ENCODE measurements at regions not wholly inside any gene's neighbourhood (a gene's known extent, or its start where the extent isn't known, plus 50 kb on each side); places are given as distances from the start of the nearest gene placed in this dataset.
"Not testable (repeated sequence)": the region's sequence is repeated elsewhere in the genome, so short reads cannot be mapped to it uniquely, and the experiment has no call there.

DNA sequence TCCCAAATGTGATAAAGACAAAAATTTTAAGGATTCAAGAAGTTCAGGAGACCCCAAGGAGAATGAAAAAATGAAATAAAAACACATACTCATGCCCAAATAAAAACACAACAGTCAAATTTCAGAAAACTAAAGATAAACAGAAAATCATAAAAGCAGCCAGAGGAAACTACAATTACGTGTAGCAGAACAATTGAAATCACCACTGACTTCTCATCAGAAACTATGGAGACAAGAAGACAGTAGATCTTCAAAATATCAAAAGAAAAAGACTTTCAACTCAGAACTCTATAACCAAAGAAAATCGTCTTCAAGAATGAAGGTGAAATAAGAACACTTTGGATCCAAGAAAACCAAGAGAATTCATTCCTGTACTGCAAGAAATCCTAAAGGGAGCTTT is 54.9 kb downstream of the DIO3 start:
- no peak for DNase-seq (ENCODE audit: low read depth in 2 of 2)

- no peak for DNase-seq (ENCODE audit: low read depth in 2 of 2)
Observed at GRCh38 chr14:101619484-101619883, 58.2 kb downstream of the DIO3 start.

- no peak for DNase-seq (ENCODE audit: low read depth in 2 of 2)
Observed at GRCh38 chr14:101620031-101620788, 58.9 kb downstream of the DIO3 start.

GRCh38 chr14:101620821-101621785 is 59.8 kb downstream of the DIO3 start:
- DNase-seq (ENCODE audit: low read depth in 2 of 2), result no peak

DNA sequence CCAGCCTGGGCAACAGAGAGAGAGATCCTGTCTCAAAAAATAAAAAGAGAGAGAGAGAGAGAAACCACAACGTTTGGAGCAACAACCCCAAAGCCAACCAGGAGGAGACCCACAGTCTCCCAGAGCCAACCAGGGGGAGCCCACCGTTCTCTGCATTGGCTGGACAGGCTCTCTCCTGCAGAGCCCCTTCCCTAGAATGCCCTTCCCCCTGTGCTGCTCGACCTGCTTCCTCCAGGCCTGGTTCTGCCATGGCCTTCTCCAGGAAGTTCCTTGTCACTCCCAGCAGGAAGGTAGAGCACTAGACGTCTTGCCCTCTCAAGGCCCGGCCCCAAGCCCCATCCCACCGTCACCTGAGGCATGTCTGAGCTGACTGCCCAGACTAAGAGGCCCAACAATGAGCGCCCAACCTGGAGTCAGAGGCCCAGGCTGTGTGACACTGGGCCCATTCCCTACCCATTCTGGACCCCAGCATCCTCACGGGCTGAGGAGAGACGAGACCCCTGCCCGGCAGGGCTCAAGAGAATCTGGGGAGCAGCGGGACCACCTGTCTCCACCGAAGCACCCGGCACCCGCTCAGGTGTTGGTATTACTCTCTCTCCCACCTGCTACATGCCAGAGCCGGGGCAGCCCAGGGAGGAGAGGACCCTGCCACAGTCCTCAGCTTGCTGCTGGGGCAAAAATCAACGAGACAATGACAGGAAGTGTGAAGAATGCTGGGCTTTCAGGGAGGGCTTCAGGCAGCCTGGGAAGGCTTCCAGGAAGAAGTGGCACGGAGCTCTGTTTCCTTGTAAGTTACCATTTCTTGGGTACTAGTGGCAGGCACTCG is 61.2 kb downstream of the DIO3 start:
- DNase-seq (ENCODE audit: low read depth in 2 of 2), result no peak

- no peak for DNase-seq (ENCODE audit: low read depth in 2 of 2)
Observed at GRCh38 chr14:101623077-101623372, 61.7 kb downstream of the DIO3 start.

- DNase-seq (ENCODE audit: low read depth in 2 of 2), result no peak
Observed at GRCh38 chr14:101623685-101624444, 62.6 kb downstream of the DIO3 start.

- no peak for DNase-seq (ENCODE audit: low read depth in 2 of 2)
Observed at GRCh38 chr14:101624536-101624935, 63.2 kb downstream of the DIO3 start.

DNA sequence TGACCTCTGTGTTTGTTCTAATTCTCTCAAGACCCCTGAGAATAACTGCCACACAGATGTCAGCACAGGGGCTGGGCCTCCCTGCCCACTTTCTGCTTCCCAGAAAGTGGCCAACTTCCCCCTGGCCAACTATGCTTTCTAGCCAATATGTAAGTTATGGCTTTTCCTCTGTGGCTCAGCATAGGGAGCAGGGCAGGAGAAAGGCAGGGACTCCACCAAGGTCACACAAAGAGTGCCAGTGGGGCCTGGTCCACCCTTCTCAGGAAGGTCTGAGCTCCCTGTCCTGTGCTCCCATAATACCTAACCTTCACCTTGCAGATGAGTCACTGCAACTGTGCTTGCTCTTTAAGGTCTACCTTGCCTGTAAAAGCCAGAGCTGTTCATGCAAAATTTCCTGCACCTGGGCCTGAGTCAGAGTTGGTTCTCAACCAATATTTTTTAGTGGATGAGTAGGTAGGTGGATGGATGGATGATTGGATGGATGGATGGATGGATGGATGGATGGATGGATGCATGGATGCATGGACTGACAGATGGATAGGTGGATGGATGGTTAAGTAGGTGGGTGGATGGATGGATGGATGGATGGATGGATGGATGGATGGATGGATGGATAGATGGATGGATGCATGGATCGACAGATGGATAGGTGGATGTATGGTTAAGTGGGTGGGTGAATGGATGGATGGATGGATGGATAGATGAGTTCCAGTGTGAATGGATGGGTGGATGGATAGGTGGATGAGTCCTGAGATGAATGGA is 64.2 kb downstream of the DIO3 start:
- DNase-seq (ENCODE audit: low read depth in 2 of 2), result no peak

DNA sequence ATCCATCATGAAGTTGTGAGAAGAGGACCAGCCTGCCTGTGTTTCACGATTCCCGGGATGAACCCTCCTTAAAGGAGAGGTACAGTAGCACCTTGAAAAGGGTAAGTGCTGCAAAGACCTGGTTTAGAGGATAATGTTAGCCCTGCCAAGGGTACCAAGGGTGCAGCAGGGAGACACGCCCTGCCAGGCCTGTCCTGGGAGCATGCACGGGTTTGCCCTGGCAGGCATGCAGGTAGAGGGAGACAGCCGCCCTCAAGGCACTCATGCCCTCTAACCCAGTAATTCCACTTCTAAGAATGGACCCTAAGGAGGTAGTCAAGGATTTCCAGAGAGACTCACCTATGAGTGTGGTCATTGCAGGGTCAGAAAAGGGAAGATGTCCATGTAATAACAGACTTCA is 65.0 kb downstream of the DIO3 start:
- no peak for DNase-seq (ENCODE audit: low read depth in 2 of 2)

GRCh38 chr14:101627915-101628262 is 66.6 kb downstream of the DIO3 start:
- DNase-seq (ENCODE audit: low read depth in 2 of 2), result no peak

GRCh38 chr14:101628471-101628966 is 67.2 kb downstream of the DIO3 start:
- DNase-seq (ENCODE audit: low read depth in 2 of 2), result peak; percentile 55 to 57

DNA sequence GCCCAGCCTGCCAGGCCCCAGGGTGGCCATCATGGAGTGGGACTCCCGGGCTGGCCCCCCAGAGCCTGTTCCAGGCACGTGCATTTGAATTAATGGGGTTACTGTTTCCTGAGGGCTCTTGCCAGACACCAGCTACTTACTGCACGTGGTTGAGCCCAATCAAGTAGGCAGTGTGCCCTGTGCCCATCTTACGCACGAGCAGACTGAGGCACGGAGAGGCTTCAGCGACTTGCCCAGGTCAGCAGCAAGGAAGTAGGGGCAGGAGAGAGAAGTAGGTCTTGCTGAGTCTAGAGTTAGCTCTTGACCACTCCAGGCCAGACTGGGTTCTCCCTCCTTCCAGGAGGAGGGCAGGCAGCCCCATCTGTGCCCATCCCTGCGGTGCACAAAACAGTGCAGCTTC is 67.7 kb downstream of the DIO3 start:
- DNase-seq (ENCODE audit: low read depth in 2 of 2), result no peak

DNA sequence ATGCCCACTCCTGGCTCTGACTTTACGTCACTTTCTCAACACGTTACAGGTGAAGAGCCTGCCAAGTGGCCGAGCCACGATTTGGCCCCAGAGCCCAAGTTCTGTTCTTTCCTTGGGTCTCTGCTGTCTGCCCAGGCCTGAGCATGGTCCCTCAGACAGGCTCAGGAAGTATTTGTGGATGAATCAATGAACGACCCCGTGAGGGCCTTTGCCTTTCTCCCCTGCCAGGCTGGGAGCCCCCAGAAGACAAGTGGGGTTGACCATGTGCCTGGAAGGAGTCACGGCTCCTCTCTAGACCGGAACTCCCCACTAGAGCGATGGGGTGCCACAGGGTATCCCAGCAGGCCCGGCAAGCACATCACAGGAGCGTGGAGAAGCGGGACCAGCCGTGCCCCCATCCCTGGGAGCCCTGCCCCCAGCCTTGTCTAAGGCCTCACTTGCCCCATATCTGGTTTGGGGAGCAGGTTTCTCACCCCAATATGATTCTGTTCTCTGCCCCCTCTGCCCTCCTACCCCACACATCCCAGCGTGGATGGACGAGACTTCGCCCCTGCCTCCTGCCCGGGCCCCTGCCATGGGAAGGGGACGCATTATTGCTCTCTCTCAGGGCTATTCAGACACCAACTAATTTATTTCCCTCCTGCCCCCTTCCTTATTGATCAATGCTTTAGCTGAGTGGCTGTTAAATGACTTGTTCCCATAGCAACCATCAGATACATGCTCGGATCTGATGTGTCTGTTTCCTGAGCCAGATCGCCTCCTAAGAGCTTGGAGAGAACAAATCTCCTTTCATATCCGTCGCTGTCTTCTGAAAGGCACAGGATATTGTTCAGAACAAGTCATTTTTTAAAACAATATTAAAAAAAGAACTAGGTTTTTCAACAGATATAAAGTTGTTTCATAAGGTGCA is 69.0 kb downstream of the DIO3 start:
- DNase-seq (ENCODE audit: low read depth in 2 of 2), result no peak

DNA sequence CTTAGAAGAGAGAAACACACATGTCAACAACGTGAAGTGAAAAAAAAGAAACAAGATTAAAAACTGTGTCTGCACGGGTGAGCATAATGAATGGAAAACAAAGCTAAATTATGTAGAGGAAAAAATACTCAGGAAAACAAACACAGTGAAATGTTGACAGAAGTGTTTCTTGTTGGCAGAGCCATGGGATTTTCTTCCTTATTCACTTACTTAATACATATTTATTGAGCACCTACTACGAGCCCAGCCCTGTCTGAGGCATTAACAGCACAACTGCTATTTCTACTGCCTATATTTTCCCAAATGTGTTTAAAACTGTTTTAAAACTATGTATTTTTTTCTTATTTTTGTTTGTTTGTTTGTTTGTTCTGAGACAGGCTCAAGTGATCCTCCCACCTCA is 69.9 kb downstream of the DIO3 start:
- DNase-seq (ENCODE audit: low read depth in 2 of 2), result no peak

DNA sequence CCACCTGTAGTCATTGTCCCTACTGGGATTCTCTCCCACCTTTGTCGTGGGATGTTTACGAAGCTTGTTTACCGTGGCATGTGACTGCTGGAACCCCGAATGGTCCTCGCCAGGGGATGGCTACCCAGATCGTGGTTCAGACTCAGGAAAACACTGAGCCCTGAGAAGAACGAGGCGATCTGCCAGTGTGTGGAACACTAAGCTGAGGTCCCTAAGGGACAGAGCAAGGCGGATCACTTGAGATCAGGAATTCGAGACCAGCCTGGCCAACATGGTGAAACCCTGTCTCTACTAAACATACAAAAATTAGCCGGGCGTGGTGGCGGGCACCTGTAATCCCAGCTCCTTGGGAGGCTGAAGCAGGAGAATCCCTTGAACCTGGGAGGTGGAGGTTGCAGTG is 70.7 kb downstream of the DIO3 start:
- not testable (repeated sequence) for DNase-seq (ENCODE audit: low read depth in 2 of 2)

DNA sequence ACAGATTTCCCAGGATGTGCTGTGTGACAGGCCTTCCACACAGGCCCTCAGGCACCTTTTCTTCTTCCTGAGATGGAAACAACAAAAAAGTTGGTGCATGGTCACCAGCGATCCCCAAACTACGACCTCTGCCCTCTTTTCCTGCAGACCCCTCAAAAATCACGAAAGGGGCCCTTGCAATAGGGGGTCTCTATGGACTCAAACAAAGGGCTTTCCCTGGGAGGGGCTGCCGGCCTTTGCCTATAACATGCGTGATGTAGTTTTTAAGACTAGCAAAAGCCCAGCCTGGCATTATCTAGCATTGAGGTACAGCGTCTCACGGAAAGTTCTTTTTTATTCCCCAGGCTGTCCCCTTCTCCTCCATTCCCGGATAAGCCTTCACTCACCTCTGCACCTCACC is 71.2 kb downstream of the DIO3 start:
- no peak for DNase-seq (ENCODE audit: low read depth in 2 of 2)

DNA sequence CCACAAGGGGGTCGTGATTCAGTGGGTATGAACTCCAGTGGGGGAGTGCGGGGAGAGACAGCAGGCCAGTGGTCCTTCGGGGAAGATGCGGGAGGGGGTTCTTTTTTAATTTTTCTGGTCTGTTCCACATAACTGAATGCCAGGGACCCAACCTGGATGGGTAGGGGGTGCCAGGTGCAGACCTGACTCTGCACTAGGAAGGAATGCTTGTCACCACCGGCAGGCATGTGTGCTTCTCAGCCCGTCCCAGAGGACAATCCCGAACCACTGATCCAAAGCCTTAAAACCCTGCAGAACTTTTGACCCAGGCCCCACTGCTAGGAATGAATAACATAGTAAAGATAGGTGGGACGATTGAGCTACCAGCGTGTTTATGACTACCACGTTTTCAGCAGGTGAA is 72.0 kb downstream of the DIO3 start:
- no peak for DNase-seq (ENCODE audit: low read depth in 2 of 2)

- DNase-seq (ENCODE audit: low read depth in 2 of 2), result no peak
Observed at GRCh38 chr14:101634202-101634849, 73.0 kb downstream of the DIO3 start.

All from stimulated activated CD8-positive, alpha-beta memory T cell treated with anti-CD3 and anti-CD28 coated beads, Interleukin-7, amount 100 ng/mL, for 1 hour (primary cell).